ENCODE measurements at regions not wholly inside any gene's neighbourhood (a gene's known extent, or its start where the extent isn't known, plus 50 kb on each side); places are given as distances from the start of the nearest gene placed in this dataset.

DNA sequence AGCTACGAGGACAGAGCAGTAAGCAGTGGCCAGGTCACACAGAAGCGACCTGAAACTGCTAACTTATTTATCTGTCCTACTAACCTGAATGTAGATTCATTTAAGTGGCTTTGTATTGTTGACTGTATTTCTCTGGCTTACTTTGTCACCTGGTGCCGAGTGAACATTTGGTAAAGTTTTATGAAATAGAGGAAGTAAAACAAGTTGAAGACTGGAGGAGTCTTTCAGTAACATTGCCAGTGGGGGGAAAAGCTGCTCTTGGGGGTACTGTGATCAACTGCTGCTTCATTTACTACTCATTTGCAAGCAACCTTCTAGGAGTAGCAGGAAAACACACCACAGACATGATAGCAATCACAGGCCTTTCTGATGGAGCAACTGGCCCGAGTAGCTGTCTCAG lies 615.0 kb downstream of the FGF9 start:
- TF ChIP-seq CTCF (IDR thresholded peaks at IDR 0.05) (no peak), POLR2A (IDR thresholded peaks at IDR 0.05) (no peak)
